ENCODE measurements at regions not wholly inside any gene's neighbourhood (a gene's known extent, or its start where the extent isn't known, plus 50 kb on each side); places are given as distances from the start of the nearest gene placed in this dataset.

DNA sequence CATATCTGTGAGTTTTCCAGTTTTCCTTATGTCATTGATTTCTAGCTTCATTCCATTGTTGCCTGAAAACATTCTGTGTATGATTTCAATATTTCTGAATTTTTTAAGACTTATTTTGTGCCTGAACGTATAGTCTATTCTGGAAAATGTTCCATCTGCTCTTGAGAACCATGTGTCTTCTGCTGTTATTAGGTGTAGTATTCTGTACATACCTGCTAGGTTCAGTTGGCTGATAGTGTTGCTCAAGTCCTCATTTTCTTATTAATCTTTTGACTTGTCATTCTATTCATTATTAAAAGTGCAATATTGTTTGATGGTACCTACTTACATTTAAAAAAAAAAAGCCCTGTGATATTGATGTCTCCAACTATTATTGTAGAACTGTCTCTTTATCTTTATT lies 869.8 kb upstream of the MAN1A1 start:
- TF ChIP-seq EZH2 (IDR thresholded peaks at IDR 0.05; ENCODE audit: low read depth, unreplicated experiment) (no peak), EZH2phosphoT487 (IDR thresholded peaks at IDR 0.05; ENCODE audit: unreplicated experiment) (no peak), POLR2AphosphoS5 (IDR thresholded peaks at IDR 0.05; ENCODE audit: low read depth) (no peak), ZNF114 (CRISPR knock-in tag; IDR thresholded peaks at IDR 0.05) (no peak)
- TF ChIP-seq, protein P1, sequence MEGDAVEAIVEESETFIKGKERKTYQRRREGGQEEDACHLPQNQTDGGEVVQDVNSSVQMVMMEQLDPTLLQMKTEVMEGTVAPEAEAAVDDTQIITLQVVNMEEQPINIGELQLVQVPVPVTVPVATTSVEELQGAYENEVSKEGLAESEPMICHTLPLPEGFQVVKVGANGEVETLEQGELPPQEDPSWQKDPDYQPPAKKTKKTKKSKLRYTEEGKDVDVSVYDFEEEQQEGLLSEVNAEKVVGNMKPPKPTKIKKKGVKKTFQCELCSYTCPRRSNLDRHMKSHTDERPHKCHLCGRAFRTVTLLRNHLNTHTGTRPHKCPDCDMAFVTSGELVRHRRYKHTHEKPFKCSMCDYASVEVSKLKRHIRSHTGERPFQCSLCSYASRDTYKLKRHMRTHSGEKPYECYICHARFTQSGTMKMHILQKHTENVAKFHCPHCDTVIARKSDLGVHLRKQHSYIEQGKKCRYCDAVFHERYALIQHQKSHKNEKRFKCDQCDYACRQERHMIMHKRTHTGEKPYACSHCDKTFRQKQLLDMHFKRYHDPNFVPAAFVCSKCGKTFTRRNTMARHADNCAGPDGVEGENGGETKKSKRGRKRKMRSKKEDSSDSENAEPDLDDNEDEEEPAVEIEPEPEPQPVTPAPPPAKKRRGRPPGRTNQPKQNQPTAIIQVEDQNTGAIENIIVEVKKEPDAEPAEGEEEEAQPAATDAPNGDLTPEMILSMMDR (conservative IDR thresholded peaks at IDR 0.05; ENCODE audit: low read depth in 2 of 2) = no peak
- TF ChIP-seq, protein P2, sequence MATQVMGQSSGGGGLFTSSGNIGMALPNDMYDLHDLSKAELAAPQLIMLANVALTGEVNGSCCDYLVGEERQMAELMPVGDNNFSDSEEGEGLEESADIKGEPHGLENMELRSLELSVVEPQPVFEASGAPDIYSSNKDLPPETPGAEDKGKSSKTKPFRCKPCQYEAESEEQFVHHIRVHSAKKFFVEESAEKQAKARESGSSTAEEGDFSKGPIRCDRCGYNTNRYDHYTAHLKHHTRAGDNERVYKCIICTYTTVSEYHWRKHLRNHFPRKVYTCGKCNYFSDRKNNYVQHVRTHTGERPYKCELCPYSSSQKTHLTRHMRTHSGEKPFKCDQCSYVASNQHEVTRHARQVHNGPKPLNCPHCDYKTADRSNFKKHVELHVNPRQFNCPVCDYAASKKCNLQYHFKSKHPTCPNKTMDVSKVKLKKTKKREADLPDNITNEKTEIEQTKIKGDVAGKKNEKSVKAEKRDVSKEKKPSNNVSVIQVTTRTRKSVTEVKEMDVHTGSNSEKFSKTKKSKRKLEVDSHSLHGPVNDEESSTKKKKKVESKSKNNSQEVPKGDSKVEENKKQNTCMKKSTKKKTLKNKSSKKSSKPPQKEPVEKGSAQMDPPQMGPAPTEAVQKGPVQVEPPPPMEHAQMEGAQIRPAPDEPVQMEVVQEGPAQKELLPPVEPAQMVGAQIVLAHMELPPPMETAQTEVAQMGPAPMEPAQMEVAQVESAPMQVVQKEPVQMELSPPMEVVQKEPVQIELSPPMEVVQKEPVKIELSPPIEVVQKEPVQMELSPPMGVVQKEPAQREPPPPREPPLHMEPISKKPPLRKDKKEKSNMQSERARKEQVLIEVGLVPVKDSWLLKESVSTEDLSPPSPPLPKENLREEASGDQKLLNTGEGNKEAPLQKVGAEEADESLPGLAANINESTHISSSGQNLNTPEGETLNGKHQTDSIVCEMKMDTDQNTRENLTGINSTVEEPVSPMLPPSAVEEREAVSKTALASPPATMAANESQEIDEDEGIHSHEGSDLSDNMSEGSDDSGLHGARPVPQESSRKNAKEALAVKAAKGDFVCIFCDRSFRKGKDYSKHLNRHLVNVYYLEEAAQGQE (IDR thresholded peaks at IDR 0.05; ENCODE audit: unreplicated experiment) = no peak
